BE2C (cell line): ENCODE measurements at regions not wholly inside any gene's neighbourhood (a gene's known extent, or its start where the extent isn't known, plus 50 kb on each side); places are given as distances from the start of the nearest gene placed in this dataset.

Source experiments
- DNase-seq: peaks from one replicate; pipeline ENCODE4 v3.0.0-alpha.2; 2020
- H3K27me3 ChIP-seq: fragments of 250-450 bp; sonication (Bioruptor Pico); 2 replicates; pipeline ENCODE4 v1.5.1; 2020; ENCODE audit warnings: mild to moderate bottlenecking
- H3K36me3 ChIP-seq: fragments of 250-450 bp; sonication (Bioruptor Pico); 2 replicates; pipeline ENCODE4 v1.5.1; 2020; ENCODE audit warnings: mild to moderate bottlenecking
- H3K4me1 ChIP-seq: fragments of 250-450 bp; sonication (Bioruptor Pico); 2 replicates; pipeline ENCODE4 v1.5.1; 2020
- H3K4me3 ChIP-seq: 2 replicates; pipeline ENCODE4 v1.5.1; 2011; ENCODE audit warnings: low read depth, low read length
- H3K9me3 ChIP-seq: fragments of 250-450 bp; sonication (Bioruptor Pico); 2 replicates; pipeline ENCODE4 v1.5.1; 2020
- TF ChIP-seq, protein P1 (sequence below): IDR thresholded peaks from 2 replicates; pipeline ENCODE4 v1.5.1; 2012; ENCODE audit warnings: mild to moderate bottlenecking, low read depth, low read length

DNA sequence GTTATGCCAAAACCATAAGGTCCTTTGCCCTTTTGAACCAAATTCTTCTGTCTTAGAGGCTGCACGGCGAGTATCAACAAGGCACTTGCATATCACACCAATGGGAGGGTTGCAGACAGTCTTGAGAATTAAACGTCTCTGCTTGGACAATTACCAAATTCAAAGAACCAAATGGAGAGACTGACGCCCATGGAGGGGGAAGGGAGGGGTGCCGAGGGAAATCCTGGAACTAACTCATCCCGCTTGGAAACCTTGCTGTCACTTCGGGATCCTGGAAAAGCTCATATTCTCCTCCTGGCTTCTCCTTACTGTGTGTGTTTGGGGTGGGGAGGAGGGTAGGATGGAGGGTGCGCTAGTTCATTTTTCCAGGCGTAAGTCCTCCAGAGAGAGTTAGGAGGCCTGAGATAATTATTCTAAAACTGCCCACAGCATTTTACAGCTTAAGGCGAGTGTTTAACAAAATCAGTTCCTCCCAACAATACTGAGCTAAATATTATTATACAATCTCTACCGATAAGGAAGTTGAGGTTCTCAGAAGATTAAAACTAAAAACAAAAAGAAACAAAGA is 425.1 kb downstream of the TSHZ3 start:
- H3K36me3 ChIP-seq = no peaks in the 10 kb centered on the region
- no peaks in the 10 kb centered on the region for H3K4me1 ChIP-seq
- TF ChIP-seq, protein P1, sequence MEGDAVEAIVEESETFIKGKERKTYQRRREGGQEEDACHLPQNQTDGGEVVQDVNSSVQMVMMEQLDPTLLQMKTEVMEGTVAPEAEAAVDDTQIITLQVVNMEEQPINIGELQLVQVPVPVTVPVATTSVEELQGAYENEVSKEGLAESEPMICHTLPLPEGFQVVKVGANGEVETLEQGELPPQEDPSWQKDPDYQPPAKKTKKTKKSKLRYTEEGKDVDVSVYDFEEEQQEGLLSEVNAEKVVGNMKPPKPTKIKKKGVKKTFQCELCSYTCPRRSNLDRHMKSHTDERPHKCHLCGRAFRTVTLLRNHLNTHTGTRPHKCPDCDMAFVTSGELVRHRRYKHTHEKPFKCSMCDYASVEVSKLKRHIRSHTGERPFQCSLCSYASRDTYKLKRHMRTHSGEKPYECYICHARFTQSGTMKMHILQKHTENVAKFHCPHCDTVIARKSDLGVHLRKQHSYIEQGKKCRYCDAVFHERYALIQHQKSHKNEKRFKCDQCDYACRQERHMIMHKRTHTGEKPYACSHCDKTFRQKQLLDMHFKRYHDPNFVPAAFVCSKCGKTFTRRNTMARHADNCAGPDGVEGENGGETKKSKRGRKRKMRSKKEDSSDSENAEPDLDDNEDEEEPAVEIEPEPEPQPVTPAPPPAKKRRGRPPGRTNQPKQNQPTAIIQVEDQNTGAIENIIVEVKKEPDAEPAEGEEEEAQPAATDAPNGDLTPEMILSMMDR = no peak
- no peaks in the 10 kb centered on the region for H3K27me3 ChIP-seq
- DNase-seq = no peak
- no peaks in the 10 kb centered on the region for H3K9me3 ChIP-seq
- H3K4me3 ChIP-seq = no peak overlapping the region

DNA sequence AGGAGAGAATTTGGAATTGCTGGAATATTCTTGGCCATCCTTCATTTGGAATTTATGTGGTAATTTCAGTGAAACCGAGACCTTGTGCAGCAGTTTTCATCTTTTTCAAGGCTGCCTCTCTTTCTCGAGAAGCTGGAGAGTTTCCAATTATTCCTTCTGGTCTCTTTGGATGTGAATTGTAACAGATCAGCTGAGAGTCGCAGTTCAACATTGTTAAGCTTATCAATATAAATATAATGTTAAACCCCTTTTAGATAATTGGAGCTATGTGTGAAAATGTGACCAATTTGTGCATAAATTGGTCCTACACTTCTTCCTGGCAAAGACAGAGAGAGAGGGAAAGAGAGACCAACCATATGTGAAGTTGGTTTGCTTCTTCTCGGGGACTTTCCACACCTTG is 425.6 kb downstream of the TSHZ3 start:
- Histone ChIP-seq H3K4me1 (no peaks in the 10 kb centered on the region), H3K4me3 (no peak overlapping the region), H3K27me3 (no peaks in the 10 kb centered on the region), H3K36me3 (no peaks in the 10 kb centered on the region), H3K9me3 (no peaks in the 10 kb centered on the region)
- TF ChIP-seq, protein P1 = no peak
- DNase-seq = no peak

DNA sequence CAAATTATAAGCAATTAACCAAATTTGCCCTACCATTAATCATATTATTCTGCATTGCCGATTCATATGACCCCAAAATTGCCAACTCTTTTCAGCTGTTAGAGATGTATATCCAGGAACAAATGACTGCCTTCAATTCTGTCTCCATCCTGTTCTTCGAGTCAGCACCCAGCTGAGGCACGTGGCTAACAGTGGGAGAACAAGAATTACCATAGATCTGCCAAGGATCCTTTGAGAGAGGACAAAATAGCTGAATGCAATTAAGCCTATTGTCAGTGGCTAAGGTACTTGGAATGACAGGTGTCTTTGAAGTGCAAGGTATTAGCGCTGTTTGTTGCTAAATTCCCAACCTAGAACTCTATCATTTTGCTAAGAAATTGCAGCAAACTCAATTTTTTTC is 426.1 kb downstream of the TSHZ3 start:
- no peak overlapping the region for H3K4me3 ChIP-seq

DNA sequence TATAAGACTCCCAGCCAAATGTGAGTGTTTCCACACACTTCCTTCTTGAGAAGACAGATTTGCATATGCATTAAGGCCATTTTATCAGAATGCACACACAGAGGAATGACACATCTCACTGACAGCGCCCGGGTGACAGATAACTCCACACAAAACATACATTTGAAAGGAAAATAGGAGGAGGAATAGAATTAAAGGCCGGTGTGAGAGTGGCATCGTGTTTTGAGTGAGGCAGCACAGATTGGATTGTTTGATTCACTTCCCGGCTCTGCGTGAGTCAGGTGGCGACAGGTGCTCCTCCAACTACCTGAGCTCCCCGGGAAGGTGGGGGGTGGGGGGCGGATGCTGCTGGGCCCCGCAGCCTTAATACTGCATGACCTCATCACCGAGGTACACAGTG is 429.0 kb downstream of the TSHZ3 start:
- H3K27me3 ChIP-seq = no peaks in the 10 kb centered on the region
- no peaks in the 10 kb centered on the region for H3K9me3 ChIP-seq
- H3K4me3 ChIP-seq = no peak overlapping the region
- no peaks in the 10 kb centered on the region for H3K36me3 ChIP-seq
- no peak for DNase-seq
- H3K4me1 ChIP-seq = no peaks in the 10 kb centered on the region
- TF ChIP-seq, protein P1 = no peak

More for the DNA sequence above, 426.1 kb downstream of the TSHZ3 start:
- no peak for DNase-seq
- TF ChIP-seq, protein P1 = no peak
- Histone ChIP-seq H3K27me3 (no peaks in the 10 kb centered on the region), H3K4me1 (no peaks in the 10 kb centered on the region), H3K9me3 (no peaks in the 10 kb centered on the region), H3K36me3 (no peaks in the 10 kb centered on the region)

DNA sequence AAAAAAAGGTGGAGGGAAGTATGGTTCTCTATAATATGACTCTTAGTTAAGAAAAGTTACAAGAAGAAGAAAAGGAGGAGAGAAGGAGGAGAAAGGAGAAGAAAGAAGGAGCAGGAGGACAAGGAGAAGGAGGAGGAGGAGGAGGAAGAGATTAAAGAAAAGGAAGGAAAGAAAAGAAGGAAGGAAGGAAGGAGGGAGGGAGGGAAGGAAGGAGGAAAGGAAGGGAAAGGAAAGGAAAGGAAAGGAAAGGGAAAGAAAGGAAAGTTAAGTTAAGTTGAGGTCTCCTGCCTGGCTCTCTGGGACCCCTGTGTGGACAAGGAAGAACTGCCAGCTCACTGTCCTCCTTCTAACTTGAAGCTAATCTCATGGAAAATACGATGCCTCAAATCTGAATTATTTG is 429.5 kb downstream of the TSHZ3 start:
- H3K4me1 ChIP-seq = no peaks in the 10 kb centered on the region
- no peaks in the 10 kb centered on the region for H3K36me3 ChIP-seq
- DNase-seq = no peak
- TF ChIP-seq, protein P1 = no peak
- H3K4me3 ChIP-seq = no peak overlapping the region
- H3K27me3 ChIP-seq = no peaks in the 10 kb centered on the region
- H3K9me3 ChIP-seq = no peaks in the 10 kb centered on the region

DNA sequence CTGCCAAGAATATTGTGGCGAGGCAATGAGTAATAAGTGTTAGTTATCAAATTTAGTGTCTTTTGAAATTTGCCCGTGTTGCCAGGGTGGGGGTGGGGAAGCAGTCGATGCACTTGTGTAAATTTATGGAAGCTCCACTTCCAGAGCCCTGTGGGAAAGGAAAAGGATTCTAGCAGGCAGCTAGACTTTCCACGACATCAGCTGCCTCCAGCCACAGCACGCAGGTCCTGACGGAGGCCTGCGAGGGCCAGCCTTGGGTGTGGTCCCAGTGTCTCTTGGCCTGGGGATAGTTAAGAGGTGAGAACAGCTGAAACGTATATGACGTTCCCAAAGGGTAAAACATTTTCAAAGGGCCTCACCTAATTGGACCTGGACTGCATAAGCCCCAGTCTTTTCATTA is 433.0 kb downstream of the TSHZ3 start:
- Histone ChIP-seq H3K4me1 (no peaks in the 10 kb centered on the region), H3K36me3 (no peaks in the 10 kb centered on the region), H3K9me3 (no peaks in the 10 kb centered on the region), H3K4me3 (no peak overlapping the region), H3K27me3 (no peaks in the 10 kb centered on the region)
- TF ChIP-seq, protein P1 = no peak
- DNase-seq = no peak
